ENCODE measurements at regions not wholly inside any gene's neighbourhood (a gene's known extent, or its start where the extent isn't known, plus 50 kb on each side); places are given as distances from the start of the nearest gene placed in this dataset.

GRCh38 chr15:53128652-53129051 is 338.5 kb upstream of the ONECUT1 start:
- H3K9me2 ChIP-seq = no peaks in the 10 kb centered on the region
- no peak overlapping the region for H3K27ac ChIP-seq (ENCODE audit: low read depth in 2 of 2, low read length in 1 of 2)
- WGBS (ENCODE audit: low lambda C conversion rate) = 17% methylated on average over 5 of the region's 5 CpGs
- no peaks in the 10 kb centered on the region for H3K4me1 ChIP-seq (ENCODE audit: control insufficient read depth in 1 of 2, insufficient read depth in 2 of 2, low read depth in 1 of 2, low read length in 1 of 2)
- no peaks in the 10 kb centered on the region for H3F3A ChIP-seq (replicated peaks; ENCODE audit: insufficient read depth)
- H3K27me3 ChIP-seq (ENCODE audit: insufficient read depth) = no peaks in the 10 kb centered on the region; the same call in 1 of the 2 replicates
- ChIA-PET CTCF (interaction anchor here (1.7 kb wide), 1 partner anchor 18 kb away, joined by 3 read pairs; no protein-coding TSS in a partner anchor), POLR2A (no interaction called here)
- no peak for DNase-seq
- no peak overlapping the region for H3K4me3 ChIP-seq (ENCODE audit: low read depth in 2 of 2, low read length in 1 of 2)
- TF ChIP-seq ELF1 (IDR thresholded peaks at IDR 0.05) = no peak
- no peak for TF ChIP-seq USF2 (IDR thresholded peaks at IDR 0.05; ENCODE audit: borderline replicate concordance, low read depth, low read length)
- TF ChIP-seq REST (IDR thresholded peaks at IDR 0.05; ENCODE audit: low read depth, low read length) = no peak
- no peak for TF ChIP-seq TAF1 (IDR thresholded peaks at IDR 0.05; ENCODE audit: borderline replicate concordance, low read depth, low read length)
- TF ChIP-seq GATA2 (CRISPR knock-in tag; IDR thresholded peaks at IDR 0.05) = no peak
- no peak for TF ChIP-seq SMC3 (IDR thresholded peaks at IDR 0.05; ENCODE audit: low read depth, low read length)
- TF ChIP-seq FOSL2 (IDR thresholded peaks at IDR 0.05; ENCODE audit: borderline replicate concordance, low read depth) = no peak
- H3K9ac ChIP-seq = no peak overlapping the region
- H4K20me1 ChIP-seq (ENCODE audit: insufficient read depth) = no peaks in the 10 kb centered on the region
- H2AFZ ChIP-seq (ENCODE audit: low read depth) = no peak overlapping the region
- no peak overlapping the region for H3K4me2 ChIP-seq
- H3K79me2 ChIP-seq (ENCODE audit: insufficient read depth) = no peaks in the 10 kb centered on the region
- H3K9me3 ChIP-seq = no peaks in the 10 kb centered on the region
- H3K36me3 ChIP-seq (replicated peaks in 1 of 2; ENCODE audit: control insufficient read depth in 1 of 2, insufficient read depth in 2 of 2, low read length in 1 of 2) = no peaks in the 10 kb centered on the region

- H2AFZ ChIP-seq (ENCODE audit: low read depth) = no peak overlapping the region
- H3K9me2 ChIP-seq = no peaks in the 10 kb centered on the region
- TF ChIP-seq TEAD4 (IDR thresholded peaks at IDR 0.05; ENCODE audit: borderline replicate concordance, insufficient read depth) = no peak
- no peak for TF ChIP-seq RAD21 (IDR thresholded peaks at IDR 0.05; ENCODE audit: low read length)
- TF ChIP-seq FOXJ3 (CRISPR knock-in tag; IDR thresholded peaks at IDR 0.05) = no peak
- TF ChIP-seq SIN3A (IDR thresholded peaks at IDR 0.05; ENCODE audit: borderline replicate concordance, low read depth, low read length) = no peak
- TF ChIP-seq CTCF (IDR thresholded peaks at IDR 0.05) = no peak
- no peak for TF ChIP-seq MEF2A (IDR thresholded peaks at IDR 0.05; ENCODE audit: borderline replicate concordance, low read depth)
- no peak for TF ChIP-seq PBX3 (IDR thresholded peaks at IDR 0.05)
- TF ChIP-seq POLR2AphosphoS5 (IDR thresholded peaks at IDR 0.05; ENCODE audit: low read depth, low read length) = no peak
- no peak for TF ChIP-seq SMC3 (IDR thresholded peaks at IDR 0.05; ENCODE audit: low read depth, low read length)
- no peak for TF ChIP-seq NRF1 (IDR thresholded peaks at IDR 0.05; ENCODE audit: low read depth, low read length)
- no peak for TF ChIP-seq FOSL2 (IDR thresholded peaks at IDR 0.05; ENCODE audit: borderline replicate concordance, low read depth)
- TF ChIP-seq USF2 (IDR thresholded peaks at IDR 0.05; ENCODE audit: borderline replicate concordance, low read depth, low read length) = no peak
- TF ChIP-seq USF1 (IDR thresholded peaks at IDR 0.05; ENCODE audit: borderline replicate concordance, low read depth) = no peak
- no peaks in the 10 kb centered on the region for H3K9me3 ChIP-seq
- WGBS (ENCODE audit: low lambda C conversion rate) = 3% methylated on average over 4 of the region's 4 CpGs
- H3K9ac ChIP-seq = no peak overlapping the region
- CTCF ChIA-PET = no interaction called here
- no peaks in the 10 kb centered on the region; the same call in 1 of the 2 replicates for H3K27me3 ChIP-seq (ENCODE audit: insufficient read depth)
- no peaks in the 10 kb centered on the region for H3F3A ChIP-seq (replicated peaks; ENCODE audit: insufficient read depth)
- H3K4me1 ChIP-seq (ENCODE audit: control insufficient read depth in 1 of 2, insufficient read depth in 2 of 2, low read depth in 1 of 2, low read length in 1 of 2) = no peaks in the 10 kb centered on the region
- H4K20me1 ChIP-seq (ENCODE audit: insufficient read depth) = no peaks in the 10 kb centered on the region
- no peak overlapping the region for H3K4me3 ChIP-seq (ENCODE audit: low read depth in 2 of 2, low read length in 1 of 2)
- no peak for DNase-seq
- POLR2A ChIA-PET = no interaction called here
- H3K27ac ChIP-seq (ENCODE audit: low read depth in 2 of 2, low read length in 1 of 2) = no peak overlapping the region
- no peak overlapping the region for H3K4me2 ChIP-seq
- H3K79me2 ChIP-seq (ENCODE audit: insufficient read depth) = no peaks in the 10 kb centered on the region
- no peaks in the 10 kb centered on the region for H3K36me3 ChIP-seq (replicated peaks in 1 of 2; ENCODE audit: control insufficient read depth in 1 of 2, insufficient read depth in 2 of 2, low read length in 1 of 2)
Measured at GRCh38 chr15:53126144-53126543, 336.0 kb upstream of the ONECUT1 start.

Measured in SK-N-SH (cell line).